ENCODE measurements at regions not wholly inside any gene's neighbourhood (a gene's known extent, or its start where the extent isn't known, plus 50 kb on each side); places are given as distances from the start of the nearest gene placed in this dataset.
A peak's percentile ranks its signal among the peaks of the same experiment; 100 is the strongest.

DNA sequence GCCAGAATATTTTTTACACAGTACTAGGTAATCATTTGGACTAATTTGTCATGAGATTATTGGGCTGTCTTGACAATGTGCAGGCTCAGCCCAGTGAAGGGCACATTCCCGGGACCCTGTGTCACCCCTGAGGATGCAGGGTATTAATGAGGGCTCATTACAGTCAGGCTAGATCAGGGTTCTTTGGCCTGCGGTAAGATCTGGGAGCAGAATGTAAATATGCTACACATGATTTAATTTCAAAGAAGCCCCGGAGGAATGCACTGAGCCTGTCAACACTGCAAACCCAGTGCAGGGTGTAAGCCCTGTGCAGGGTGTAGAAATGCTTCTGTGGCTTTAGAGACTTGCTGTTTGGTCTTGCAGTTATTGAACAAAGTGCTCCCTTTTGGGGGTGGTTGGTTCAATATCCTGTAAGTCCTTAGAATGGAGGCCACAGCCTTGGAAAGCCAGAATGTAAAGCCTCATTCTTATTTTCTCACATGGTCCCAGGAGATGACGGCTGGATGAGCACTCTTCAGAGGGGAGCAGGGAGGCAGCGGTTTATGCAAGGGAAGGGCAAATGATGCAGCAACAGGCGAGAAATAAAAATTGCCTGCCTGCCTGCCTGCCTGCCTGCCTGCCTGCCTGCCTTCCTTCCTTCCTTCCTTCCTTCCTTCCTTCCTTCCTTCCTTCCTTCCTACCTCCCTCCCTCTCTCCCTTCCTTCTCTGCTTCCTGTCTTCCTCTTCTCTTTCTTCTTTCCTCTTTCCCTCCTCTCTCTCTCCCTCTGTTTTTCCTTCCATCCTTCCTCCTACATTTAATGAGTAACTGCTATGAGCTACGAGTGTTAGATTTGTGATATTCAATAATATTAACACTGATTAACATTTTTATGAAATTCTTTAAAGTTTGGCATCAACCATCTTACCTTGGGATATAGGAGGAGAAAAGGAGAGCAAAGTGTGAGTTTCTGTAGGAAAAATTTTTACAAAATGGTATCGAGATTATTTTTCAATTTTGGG, 148.8 kb downstream of the VAPA start:
- Mint-ChIP-seq H3K4me3 (ENCODE audit: unreplicated experiment) (no peak overlapping the region), H3K27me3 (ENCODE audit: low read depth, unreplicated experiment) (peaks cover 10% of the 10 kb centered on the region), H3K27ac (ENCODE audit: unreplicated experiment) (no peak overlapping the region), H3K36me3 (ENCODE audit: low read depth, unreplicated experiment) (no peaks in the 10 kb centered on the region), H3K9me3 (ENCODE audit: unreplicated experiment) (no peaks in the 10 kb centered on the region), H3K4me1 (ENCODE audit: low read depth, unreplicated experiment) (peaks cover 18% of the 10 kb centered on the region)
- Histone ChIP-seq H3K4me3 (ENCODE audit: insufficient read depth, low read depth, low read length) (no peak overlapping the region), H3K79me2 (ENCODE audit: insufficient read depth, low read length) (no peaks in the 10 kb centered on the region), H2AFZ (ENCODE audit: low read depth, low read length) (no peak overlapping the region), H3K9me3 (ENCODE audit: insufficient read depth, low read depth, low read length) (no peaks in the 10 kb centered on the region), H3K4me2 (ENCODE audit: low read length) (no peak overlapping the region), H3K36me3 (ENCODE audit: insufficient read depth, low read length) (no peaks in the 10 kb centered on the region), H3K4me1 (ENCODE audit: insufficient read depth, low read length) (peaks cover 13% of the 10 kb centered on the region), H3K27me3 (ENCODE audit: insufficient read depth, low read length) (no peaks in the 10 kb centered on the region), H4K20me1 (ENCODE audit: insufficient read depth, low read length) (no peaks in the 10 kb centered on the region), H3K27ac (ENCODE audit: low read depth, low read length) (no peak overlapping the region), H3K9ac (ENCODE audit: low read length) (no peak overlapping the region)
- DNase-seq (ENCODE audit: low read depth) (peak; percentile 62), FAIRE-seq (no peak)
- TF ChIP-seq, protein P1, sequence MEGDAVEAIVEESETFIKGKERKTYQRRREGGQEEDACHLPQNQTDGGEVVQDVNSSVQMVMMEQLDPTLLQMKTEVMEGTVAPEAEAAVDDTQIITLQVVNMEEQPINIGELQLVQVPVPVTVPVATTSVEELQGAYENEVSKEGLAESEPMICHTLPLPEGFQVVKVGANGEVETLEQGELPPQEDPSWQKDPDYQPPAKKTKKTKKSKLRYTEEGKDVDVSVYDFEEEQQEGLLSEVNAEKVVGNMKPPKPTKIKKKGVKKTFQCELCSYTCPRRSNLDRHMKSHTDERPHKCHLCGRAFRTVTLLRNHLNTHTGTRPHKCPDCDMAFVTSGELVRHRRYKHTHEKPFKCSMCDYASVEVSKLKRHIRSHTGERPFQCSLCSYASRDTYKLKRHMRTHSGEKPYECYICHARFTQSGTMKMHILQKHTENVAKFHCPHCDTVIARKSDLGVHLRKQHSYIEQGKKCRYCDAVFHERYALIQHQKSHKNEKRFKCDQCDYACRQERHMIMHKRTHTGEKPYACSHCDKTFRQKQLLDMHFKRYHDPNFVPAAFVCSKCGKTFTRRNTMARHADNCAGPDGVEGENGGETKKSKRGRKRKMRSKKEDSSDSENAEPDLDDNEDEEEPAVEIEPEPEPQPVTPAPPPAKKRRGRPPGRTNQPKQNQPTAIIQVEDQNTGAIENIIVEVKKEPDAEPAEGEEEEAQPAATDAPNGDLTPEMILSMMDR (IDR thresholded peaks at IDR 0.05; ENCODE audit: insufficient read depth, low read depth, low read length): no peak

DNA sequence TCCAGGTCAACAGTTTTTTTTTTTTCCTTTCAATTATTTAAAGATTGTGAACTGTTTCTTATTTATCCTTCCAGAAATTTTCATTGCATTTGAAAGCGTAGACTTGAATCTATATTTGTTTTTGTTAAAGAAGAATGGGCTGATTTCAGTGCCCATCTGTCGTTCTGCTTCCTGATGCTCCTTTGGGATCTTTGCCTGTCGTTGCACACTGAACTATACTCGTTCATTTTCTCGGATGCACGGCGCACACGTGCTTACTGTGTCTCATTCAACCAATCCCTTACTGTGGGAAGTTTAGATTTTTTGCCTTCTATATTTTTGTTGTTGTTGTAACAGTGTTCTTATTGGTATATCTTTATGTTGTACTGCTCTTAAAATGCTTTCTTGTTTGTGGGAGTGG, 149.7 kb downstream of the VAPA start:
- H3K79me2 ChIP-seq (ENCODE audit: insufficient read depth, low read length): no peaks in the 10 kb centered on the region
- FAIRE-seq: no peak
- H3K9me3 Mint-ChIP-seq (ENCODE audit: unreplicated experiment): no peaks in the 10 kb centered on the region

More for the DNA sequence above, 149.7 kb downstream of the VAPA start:
- Histone ChIP-seq H3K4me2 (ENCODE audit: low read length) (no peak overlapping the region), H3K9me3 (ENCODE audit: insufficient read depth, low read depth, low read length) (no peaks in the 10 kb centered on the region), H3K27ac (ENCODE audit: low read depth, low read length) (no peak overlapping the region), H3K27me3 (ENCODE audit: insufficient read depth, low read length) (no peaks in the 10 kb centered on the region), H4K20me1 (ENCODE audit: insufficient read depth, low read length) (no peaks in the 10 kb centered on the region), H2AFZ (ENCODE audit: low read depth, low read length) (no peak overlapping the region), H3K4me1 (ENCODE audit: insufficient read depth, low read length) (peaks cover 4% of the 10 kb centered on the region), H3K9ac (ENCODE audit: low read length) (no peak overlapping the region), H3K36me3 (ENCODE audit: insufficient read depth, low read length) (no peaks in the 10 kb centered on the region), H3K4me3 (ENCODE audit: insufficient read depth, low read depth, low read length) (no peak overlapping the region)
- no peak for DNase-seq (ENCODE audit: low read depth)
- Mint-ChIP-seq H3K4me3 (ENCODE audit: unreplicated experiment) (no peak overlapping the region), H3K4me1 (ENCODE audit: low read depth, unreplicated experiment) (peaks cover 17% of the 10 kb centered on the region), H3K27ac (ENCODE audit: unreplicated experiment) (no peak overlapping the region), H3K36me3 (ENCODE audit: low read depth, unreplicated experiment) (no peaks in the 10 kb centered on the region), H3K27me3 (ENCODE audit: low read depth, unreplicated experiment) (peaks cover 18% of the 10 kb centered on the region)
- TF ChIP-seq EZH2 (IDR thresholded peaks at IDR 0.05; ENCODE audit: insufficient read depth, low read length): no peak
- TF ChIP-seq, protein P1 (IDR thresholded peaks at IDR 0.05; ENCODE audit: insufficient read depth, low read depth, low read length): no peak

Data from astrocyte (in vitro differentiated cells and primary cell).